ENCODE measurements at regions not wholly inside any gene's neighbourhood (a gene's known extent, or its start where the extent isn't known, plus 50 kb on each side); places are given as distances from the start of the nearest gene placed in this dataset.

DNA sequence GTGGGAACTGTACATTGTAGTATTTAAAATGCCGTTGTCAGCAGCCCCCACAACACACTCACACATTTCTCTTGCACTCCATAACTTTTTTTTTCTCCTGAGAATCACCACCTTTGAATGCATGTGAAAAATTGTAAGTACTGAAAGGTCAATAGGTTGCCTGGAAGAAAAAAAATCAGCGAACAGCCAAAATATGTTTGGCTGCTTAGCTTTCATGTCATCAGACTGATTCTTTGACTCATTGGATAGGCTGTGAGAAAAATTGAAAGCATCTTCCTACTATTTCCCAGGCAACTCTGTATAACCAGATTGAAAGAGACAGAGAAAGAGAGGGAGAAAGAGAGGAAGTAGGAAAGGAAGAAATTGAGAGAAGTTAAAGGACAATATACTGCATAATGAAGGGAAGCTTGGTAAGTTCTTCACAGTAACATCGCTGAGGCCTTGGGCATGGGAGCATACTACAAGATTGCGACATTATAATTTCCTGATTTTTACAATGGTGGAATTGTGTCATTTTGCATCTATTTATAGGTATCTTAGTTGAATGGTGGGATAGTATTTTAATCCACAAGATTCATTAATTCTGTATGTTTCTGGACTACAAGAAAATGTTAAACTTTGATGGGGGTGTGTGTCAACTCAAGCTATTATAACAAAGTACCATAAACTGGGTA is 249.3 kb upstream of the KCND2 start:
- TF ChIP-seq, protein P1, sequence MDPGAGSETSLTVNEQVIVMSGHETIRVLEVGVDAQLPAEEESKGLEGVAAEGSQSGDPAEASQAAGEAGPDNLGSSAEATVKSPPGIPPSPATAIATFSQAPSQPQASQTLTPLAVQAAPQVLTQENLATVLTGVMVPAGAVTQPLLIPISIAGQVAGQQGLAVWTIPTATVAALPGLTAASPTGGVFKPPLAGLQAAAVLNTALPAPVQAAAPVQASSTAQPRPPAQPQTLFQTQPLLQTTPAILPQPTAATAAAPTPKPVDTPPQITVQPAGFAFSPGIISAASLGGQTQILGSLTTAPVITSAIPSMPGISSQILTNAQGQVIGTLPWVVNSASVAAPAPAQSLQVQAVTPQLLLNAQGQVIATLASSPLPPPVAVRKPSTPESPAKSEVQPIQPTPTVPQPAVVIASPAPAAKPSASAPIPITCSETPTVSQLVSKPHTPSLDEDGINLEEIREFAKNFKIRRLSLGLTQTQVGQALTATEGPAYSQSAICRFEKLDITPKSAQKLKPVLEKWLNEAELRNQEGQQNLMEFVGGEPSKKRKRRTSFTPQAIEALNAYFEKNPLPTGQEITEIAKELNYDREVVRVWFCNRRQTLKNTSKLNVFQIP (CRISPR knock-in tag; IDR thresholded peaks at IDR 0.05; ENCODE audit: borderline replicate concordance, low read depth), result no peak
- TF ChIP-seq, protein P2, sequence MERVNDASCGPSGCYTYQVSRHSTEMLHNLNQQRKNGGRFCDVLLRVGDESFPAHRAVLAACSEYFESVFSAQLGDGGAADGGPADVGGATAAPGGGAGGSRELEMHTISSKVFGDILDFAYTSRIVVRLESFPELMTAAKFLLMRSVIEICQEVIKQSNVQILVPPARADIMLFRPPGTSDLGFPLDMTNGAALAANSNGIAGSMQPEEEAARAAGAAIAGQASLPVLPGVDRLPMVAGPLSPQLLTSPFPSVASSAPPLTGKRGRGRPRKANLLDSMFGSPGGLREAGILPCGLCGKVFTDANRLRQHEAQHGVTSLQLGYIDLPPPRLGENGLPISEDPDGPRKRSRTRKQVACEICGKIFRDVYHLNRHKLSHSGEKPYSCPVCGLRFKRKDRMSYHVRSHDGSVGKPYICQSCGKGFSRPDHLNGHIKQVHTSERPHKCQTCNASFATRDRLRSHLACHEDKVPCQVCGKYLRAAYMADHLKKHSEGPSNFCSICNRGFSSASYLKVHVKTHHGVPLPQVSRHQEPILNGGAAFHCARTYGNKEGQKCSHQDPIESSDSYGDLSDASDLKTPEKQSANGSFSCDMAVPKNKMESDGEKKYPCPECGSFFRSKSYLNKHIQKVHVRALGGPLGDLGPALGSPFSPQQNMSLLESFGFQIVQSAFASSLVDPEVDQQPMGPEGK (CRISPR knock-in tag; IDR thresholded peaks at IDR 0.05; ENCODE audit: borderline replicate concordance), result no peak
- no peak for TF ChIP-seq ZC3H10 (CRISPR knock-in tag; IDR thresholded peaks at IDR 0.05)
- TF ChIP-seq ESRRG (CRISPR knock-in tag; IDR thresholded peaks at IDR 0.05), result no peak
- TF ChIP-seq ZFP3 (CRISPR knock-in tag; IDR thresholded peaks at IDR 0.05), result no peak
- no peak for TF ChIP-seq ZNF8 (CRISPR knock-in tag; IDR thresholded peaks at IDR 0.05)
- TF ChIP-seq SNAI2 (CRISPR knock-in tag; IDR thresholded peaks at IDR 0.05), result no peak
- TF ChIP-seq CSDC2 (CRISPR knock-in tag; IDR thresholded peaks at IDR 0.05), result no peak
- TF ChIP-seq RARB (CRISPR knock-in tag; IDR thresholded peaks at IDR 0.05), result no peak
- TF ChIP-seq ZFP30 (CRISPR knock-in tag; IDR thresholded peaks at IDR 0.05), result no peak
- TF ChIP-seq, protein P3, sequence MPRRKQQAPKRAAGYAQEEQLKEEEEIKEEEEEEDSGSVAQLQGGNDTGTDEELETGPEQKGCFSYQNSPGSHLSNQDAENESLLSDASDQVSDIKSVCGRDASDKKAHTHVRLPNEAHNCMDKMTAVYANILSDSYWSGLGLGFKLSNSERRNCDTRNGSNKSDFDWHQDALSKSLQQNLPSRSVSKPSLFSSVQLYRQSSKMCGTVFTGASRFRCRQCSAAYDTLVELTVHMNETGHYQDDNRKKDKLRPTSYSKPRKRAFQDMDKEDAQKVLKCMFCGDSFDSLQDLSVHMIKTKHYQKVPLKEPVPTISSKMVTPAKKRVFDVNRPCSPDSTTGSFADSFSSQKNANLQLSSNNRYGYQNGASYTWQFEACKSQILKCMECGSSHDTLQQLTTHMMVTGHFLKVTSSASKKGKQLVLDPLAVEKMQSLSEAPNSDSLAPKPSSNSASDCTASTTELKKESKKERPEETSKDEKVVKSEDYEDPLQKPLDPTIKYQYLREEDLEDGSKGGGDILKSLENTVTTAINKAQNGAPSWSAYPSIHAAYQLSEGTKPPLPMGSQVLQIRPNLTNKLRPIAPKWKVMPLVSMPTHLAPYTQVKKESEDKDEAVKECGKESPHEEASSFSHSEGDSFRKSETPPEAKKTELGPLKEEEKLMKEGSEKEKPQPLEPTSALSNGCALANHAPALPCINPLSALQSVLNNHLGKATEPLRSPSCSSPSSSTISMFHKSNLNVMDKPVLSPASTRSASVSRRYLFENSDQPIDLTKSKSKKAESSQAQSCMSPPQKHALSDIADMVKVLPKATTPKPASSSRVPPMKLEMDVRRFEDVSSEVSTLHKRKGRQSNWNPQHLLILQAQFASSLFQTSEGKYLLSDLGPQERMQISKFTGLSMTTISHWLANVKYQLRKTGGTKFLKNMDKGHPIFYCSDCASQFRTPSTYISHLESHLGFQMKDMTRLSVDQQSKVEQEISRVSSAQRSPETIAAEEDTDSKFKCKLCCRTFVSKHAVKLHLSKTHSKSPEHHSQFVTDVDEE (CRISPR knock-in tag; IDR thresholded peaks at IDR 0.05), result no peak
- no peak for TF ChIP-seq TCF4 (CRISPR knock-in tag; IDR thresholded peaks at IDR 0.05; ENCODE audit: borderline replicate concordance)
- TF ChIP-seq, protein P4, sequence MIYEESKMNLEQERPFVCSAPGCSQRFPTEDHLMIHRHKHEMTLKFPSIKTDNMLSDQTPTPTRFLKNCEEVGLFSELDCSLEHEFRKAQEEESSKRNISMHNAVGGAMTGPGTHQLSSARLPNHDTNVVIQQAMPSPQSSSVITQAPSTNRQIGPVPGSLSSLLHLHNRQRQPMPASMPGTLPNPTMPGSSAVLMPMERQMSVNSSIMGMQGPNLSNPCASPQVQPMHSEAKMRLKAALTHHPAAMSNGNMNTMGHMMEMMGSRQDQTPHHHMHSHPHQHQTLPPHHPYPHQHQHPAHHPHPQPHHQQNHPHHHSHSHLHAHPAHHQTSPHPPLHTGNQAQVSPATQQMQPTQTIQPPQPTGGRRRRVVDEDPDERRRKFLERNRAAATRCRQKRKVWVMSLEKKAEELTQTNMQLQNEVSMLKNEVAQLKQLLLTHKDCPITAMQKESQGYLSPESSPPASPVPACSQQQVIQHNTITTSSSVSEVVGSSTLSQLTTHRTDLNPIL (CRISPR knock-in tag; IDR thresholded peaks at IDR 0.05; ENCODE audit: low read depth), result no peak
- no peak for TF ChIP-seq ISL1 (CRISPR knock-in tag; IDR thresholded peaks at IDR 0.05)

Measured in SK-N-SH treated with all-trans-retinoic acid at 6 μM for 48 hours (cell line).